Osteoblast (primary cell): ENCODE measurements at regions not wholly inside any gene's neighbourhood (a gene's known extent, or its start where the extent isn't known, plus 50 kb on each side); places are given as distances from the start of the nearest gene placed in this dataset.

ENCODE experiments used
- DNase-seq: peaks from one replicate; pipeline ENCODE4 v3.0.0; 2011; ENCODE audit warnings: low spot score, mixed read lengths; ENCODE audit not compliant: insufficient read length; ENCODE audit errors: missing footprints
- H2AFZ ChIP-seq: 2 replicates; pipeline ENCODE4 v1.6.0; 2011; ENCODE audit warnings: mild to moderate bottlenecking, low read length
- H3K27ac ChIP-seq: 2 replicates; pipeline ENCODE4 v1.5.1; 2011; ENCODE audit warnings: mild to moderate bottlenecking, low read depth, low read length, moderate library complexity
- H3K27me3 ChIP-seq: 2 replicates; pipeline ENCODE4 v1.6.0; 2012; ENCODE audit warnings: mild to moderate bottlenecking, control low read depth, inconsistent platforms, low read length, moderate library complexity; ENCODE audit not compliant: insufficient read depth
- H3K36me3 ChIP-seq: 2 replicates; pipeline ENCODE4 v1.5.1; 2011; ENCODE audit warnings: mild to moderate bottlenecking, low read length, control low read depth, moderate library complexity; ENCODE audit not compliant: insufficient read depth
- H3K4me1 ChIP-seq: 2 replicates; pipeline ENCODE4 v1.5.1; 2011; ENCODE audit warnings: mild to moderate bottlenecking, low read length, control low read depth, moderate library complexity; ENCODE audit not compliant: insufficient read depth
- H3K4me2 ChIP-seq: 2 replicates; pipeline ENCODE4 v1.6.0; 2011; ENCODE audit warnings: mild to moderate bottlenecking, low read length; ENCODE audit not compliant: insufficient read depth
- H3K4me3 ChIP-seq: fragments of 200-600 bp; sonication (generic); 3 replicates; pipeline ENCODE4 v1.5.1; 2012; ENCODE audit warnings: mild to moderate bottlenecking, low read length, inconsistent platforms; ENCODE audit not compliant: insufficient read depth
- H3K79me2 ChIP-seq: 2 replicates; pipeline ENCODE4 v1.6.0; 2012; ENCODE audit warnings: mild to moderate bottlenecking, low read length, control low read depth, inconsistent platforms; ENCODE audit not compliant: insufficient read depth
- H3K9me3 ChIP-seq: 2 replicates; pipeline ENCODE4 v1.5.1; 2011; ENCODE audit warnings: low read depth, low read length, control low read depth
- H4K20me1 ChIP-seq: 2 replicates; pipeline ENCODE4 v1.6.0; 2012; ENCODE audit warnings: mild to moderate bottlenecking, low read length, control low read depth; ENCODE audit not compliant: insufficient read depth
- TF ChIP-seq, protein P1 (sequence below): IDR thresholded peaks from 2 replicates; pipeline ENCODE4 v1.5.1; 2011; ENCODE audit warnings: mild to moderate bottlenecking, low read depth, low read length, moderate library complexity; ENCODE audit errors: extremely low read depth

GRCh38 chr12:58051378-58051777 lies 110.0 kb downstream of the ATP23 start:
- H3K9me3 ChIP-seq = no peaks in the 10 kb centered on the region

DNA sequence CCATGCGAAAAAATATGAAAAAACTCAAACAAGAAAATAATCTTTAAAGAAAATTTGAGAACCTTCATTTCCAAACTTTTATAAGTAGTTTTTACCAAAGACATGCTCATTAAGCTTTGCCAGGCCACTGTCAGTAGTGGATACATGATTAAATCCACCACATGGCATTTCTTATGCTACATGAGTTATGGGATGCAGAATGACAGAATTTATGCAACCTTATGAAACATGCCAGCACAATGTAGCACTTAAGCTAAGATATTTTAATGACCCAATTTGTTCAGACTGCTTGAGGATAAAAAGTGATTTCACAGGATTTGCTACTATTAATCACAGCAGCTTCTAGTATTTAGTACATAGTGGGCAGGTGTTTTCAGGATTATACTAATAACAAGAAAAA lies 123.3 kb downstream of the ATP23 start:
- no peaks in the 10 kb centered on the region for H3K79me2 ChIP-seq
- TF ChIP-seq, protein P1, sequence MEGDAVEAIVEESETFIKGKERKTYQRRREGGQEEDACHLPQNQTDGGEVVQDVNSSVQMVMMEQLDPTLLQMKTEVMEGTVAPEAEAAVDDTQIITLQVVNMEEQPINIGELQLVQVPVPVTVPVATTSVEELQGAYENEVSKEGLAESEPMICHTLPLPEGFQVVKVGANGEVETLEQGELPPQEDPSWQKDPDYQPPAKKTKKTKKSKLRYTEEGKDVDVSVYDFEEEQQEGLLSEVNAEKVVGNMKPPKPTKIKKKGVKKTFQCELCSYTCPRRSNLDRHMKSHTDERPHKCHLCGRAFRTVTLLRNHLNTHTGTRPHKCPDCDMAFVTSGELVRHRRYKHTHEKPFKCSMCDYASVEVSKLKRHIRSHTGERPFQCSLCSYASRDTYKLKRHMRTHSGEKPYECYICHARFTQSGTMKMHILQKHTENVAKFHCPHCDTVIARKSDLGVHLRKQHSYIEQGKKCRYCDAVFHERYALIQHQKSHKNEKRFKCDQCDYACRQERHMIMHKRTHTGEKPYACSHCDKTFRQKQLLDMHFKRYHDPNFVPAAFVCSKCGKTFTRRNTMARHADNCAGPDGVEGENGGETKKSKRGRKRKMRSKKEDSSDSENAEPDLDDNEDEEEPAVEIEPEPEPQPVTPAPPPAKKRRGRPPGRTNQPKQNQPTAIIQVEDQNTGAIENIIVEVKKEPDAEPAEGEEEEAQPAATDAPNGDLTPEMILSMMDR = no peak
- no peaks in the 10 kb centered on the region for H4K20me1 ChIP-seq
- no peak overlapping the region for H3K27ac ChIP-seq
- H3K4me1 ChIP-seq = no peaks in the 10 kb centered on the region
- no peaks in the 10 kb centered on the region for H3K9me3 ChIP-seq
- H2AFZ ChIP-seq = no peak overlapping the region
- H3K27me3 ChIP-seq = no peaks in the 10 kb centered on the region
- no peak overlapping the region for H3K4me3 ChIP-seq
- no peak for DNase-seq
- no peaks in the 10 kb centered on the region for H3K36me3 ChIP-seq
- no peak overlapping the region for H3K4me2 ChIP-seq

More at GRCh38 chr12:58051378-58051777, 110.0 kb downstream of the ATP23 start:
- peak; percentile 13 for DNase-seq
- H3K4me3 ChIP-seq = no peak overlapping the region
- H4K20me1 ChIP-seq = no peaks in the 10 kb centered on the region
- H3K36me3 ChIP-seq = no peaks in the 10 kb centered on the region
- H3K27me3 ChIP-seq = no peaks in the 10 kb centered on the region
- TF ChIP-seq, protein P1 = no peak
- no peaks in the 10 kb centered on the region for H3K4me1 ChIP-seq
- no peak overlapping the region for H2AFZ ChIP-seq
- no peaks in the 10 kb centered on the region for H3K79me2 ChIP-seq
- no peak overlapping the region for H3K4me2 ChIP-seq
- no peak overlapping the region for H3K27ac ChIP-seq

DNA sequence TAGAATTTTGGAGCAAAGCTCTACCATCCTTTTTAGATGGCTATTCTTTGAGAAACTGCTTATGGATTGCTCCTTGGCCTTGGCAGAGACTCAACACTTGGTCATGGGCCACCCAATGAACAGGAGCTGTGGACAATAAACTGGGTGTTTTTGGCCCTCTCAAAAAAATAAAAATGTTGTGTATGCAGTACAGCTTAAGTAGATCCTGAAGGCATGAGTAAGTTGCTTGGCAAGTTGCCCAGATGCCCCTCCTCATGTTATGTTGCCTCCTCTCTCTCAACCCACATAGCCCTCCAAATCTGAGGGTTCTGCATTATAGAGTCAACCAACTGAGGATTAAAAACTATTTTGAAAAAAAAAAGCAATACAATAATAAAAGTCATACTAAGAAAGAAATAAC lies 124.9 kb downstream of the ATP23 start:
- no peaks in the 10 kb centered on the region for H3K27me3 ChIP-seq
- TF ChIP-seq, protein P1 = no peak

GRCh38 chr12:58067610-58068387 lies 126.4 kb downstream of the ATP23 start:
- Histone ChIP-seq H3K36me3 (no peaks in the 10 kb centered on the region), H4K20me1 (no peaks in the 10 kb centered on the region), H3K27me3 (no peaks in the 10 kb centered on the region), H3K79me2 (no peaks in the 10 kb centered on the region), H3K9me3 (no peaks in the 10 kb centered on the region), H3K4me1 (no peaks in the 10 kb centered on the region), H2AFZ (peak overlapping the region; percentile 10), H3K27ac (no peak overlapping the region), H3K4me2 (no peak overlapping the region), H3K4me3 (no peak overlapping the region)
- TF ChIP-seq, protein P1 = no peak
- peak; percentile 27 for DNase-seq

More for the DNA sequence above, 124.9 kb downstream of the ATP23 start:
- Histone ChIP-seq H3K4me3 (no peak overlapping the region), H3K4me2 (no peak overlapping the region), H3K79me2 (no peaks in the 10 kb centered on the region), H3K4me1 (no peaks in the 10 kb centered on the region), H3K36me3 (no peaks in the 10 kb centered on the region), H2AFZ (no peak overlapping the region), H3K9me3 (no peaks in the 10 kb centered on the region), H4K20me1 (no peaks in the 10 kb centered on the region), H3K27ac (no peak overlapping the region)
- DNase-seq = no peak
